ENCODE measurements at regions not wholly inside any gene's neighbourhood (a gene's known extent, or its start where the extent isn't known, plus 50 kb on each side); places are given as distances from the start of the nearest gene placed in this dataset.

DNA sequence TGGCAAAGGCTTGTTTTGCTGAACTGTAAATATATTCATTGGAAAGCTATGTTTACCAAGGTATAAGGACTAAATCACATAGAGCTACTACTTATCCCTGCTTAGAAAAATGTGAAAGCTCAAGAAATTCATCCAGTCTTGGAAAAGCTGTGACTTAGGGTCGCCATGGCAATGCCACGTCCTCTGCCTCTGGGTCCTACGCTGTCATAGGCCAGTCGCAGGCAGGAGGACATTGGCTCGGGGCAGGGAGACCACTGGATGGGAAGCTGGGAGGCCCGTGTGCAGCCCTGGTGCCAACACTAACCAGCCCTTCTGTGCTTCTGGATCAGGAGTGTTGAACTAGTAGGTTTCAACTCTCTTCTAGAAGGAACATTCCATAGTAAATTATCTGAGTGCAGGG, 67.3 kb upstream of the PDZD8 start:
- Histone ChIP-seq H3K4me3 (no peak overlapping the region), H3K79me2 (replicated peaks; ENCODE audit: insufficient read depth) (no peaks in the 10 kb centered on the region), H2AFZ (no peak overlapping the region), H3K4me1 (ENCODE audit: insufficient read depth) (no peaks in the 10 kb centered on the region), H3K27ac (ENCODE audit: low read depth) (no peak overlapping the region), H3K36me3 (ENCODE audit: insufficient read depth) (no peaks in the 10 kb centered on the region; the same call in 1 of the 2 replicates), H3K4me2 (no peak overlapping the region), H3K27me3 (ENCODE audit: insufficient read depth) (no peaks in the 10 kb centered on the region), H4K20me1 (replicated peaks; ENCODE audit: insufficient read depth) (no peaks in the 10 kb centered on the region), H3K9me2 (ENCODE audit: insufficient read depth) (0 out of 2 replicates have a peak, but pooled peaks cover 6% of the 10 kb centered on the region), H3F3A (replicated peaks; ENCODE audit: low read depth) (no peaks in the 10 kb centered on the region)
- peak; percentile 67 for ATAC-seq
- peaks cover 3% of the 10 kb centered on the region; the same call in 1 of the 3 replicates for H3K4me1 Mint-ChIP-seq
- H3K4me3 Mint-ChIP-seq, result no peak overlapping the region
- H3K36me3 Mint-ChIP-seq (ENCODE audit: low read depth), result peaks cover 36% of the 10 kb centered on the region
- no peak for DNase-seq (ENCODE audit: low spot score)
- TF ChIP-seq STAT1 (IDR thresholded peaks at IDR 0.05; ENCODE audit: unreplicated experiment), result no peak
- no peak for TF ChIP-seq NANOG (IDR thresholded peaks at IDR 0.05; ENCODE audit: borderline replicate concordance)
- TF ChIP-seq EZH2 (IDR thresholded peaks at IDR 0.05; ENCODE audit: low read depth, unreplicated experiment), result no peak
- TF ChIP-seq, protein P1, sequence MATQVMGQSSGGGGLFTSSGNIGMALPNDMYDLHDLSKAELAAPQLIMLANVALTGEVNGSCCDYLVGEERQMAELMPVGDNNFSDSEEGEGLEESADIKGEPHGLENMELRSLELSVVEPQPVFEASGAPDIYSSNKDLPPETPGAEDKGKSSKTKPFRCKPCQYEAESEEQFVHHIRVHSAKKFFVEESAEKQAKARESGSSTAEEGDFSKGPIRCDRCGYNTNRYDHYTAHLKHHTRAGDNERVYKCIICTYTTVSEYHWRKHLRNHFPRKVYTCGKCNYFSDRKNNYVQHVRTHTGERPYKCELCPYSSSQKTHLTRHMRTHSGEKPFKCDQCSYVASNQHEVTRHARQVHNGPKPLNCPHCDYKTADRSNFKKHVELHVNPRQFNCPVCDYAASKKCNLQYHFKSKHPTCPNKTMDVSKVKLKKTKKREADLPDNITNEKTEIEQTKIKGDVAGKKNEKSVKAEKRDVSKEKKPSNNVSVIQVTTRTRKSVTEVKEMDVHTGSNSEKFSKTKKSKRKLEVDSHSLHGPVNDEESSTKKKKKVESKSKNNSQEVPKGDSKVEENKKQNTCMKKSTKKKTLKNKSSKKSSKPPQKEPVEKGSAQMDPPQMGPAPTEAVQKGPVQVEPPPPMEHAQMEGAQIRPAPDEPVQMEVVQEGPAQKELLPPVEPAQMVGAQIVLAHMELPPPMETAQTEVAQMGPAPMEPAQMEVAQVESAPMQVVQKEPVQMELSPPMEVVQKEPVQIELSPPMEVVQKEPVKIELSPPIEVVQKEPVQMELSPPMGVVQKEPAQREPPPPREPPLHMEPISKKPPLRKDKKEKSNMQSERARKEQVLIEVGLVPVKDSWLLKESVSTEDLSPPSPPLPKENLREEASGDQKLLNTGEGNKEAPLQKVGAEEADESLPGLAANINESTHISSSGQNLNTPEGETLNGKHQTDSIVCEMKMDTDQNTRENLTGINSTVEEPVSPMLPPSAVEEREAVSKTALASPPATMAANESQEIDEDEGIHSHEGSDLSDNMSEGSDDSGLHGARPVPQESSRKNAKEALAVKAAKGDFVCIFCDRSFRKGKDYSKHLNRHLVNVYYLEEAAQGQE (IDR thresholded peaks at IDR 0.05; ENCODE audit: unreplicated experiment), result no peak
- TF ChIP-seq, protein P2, sequence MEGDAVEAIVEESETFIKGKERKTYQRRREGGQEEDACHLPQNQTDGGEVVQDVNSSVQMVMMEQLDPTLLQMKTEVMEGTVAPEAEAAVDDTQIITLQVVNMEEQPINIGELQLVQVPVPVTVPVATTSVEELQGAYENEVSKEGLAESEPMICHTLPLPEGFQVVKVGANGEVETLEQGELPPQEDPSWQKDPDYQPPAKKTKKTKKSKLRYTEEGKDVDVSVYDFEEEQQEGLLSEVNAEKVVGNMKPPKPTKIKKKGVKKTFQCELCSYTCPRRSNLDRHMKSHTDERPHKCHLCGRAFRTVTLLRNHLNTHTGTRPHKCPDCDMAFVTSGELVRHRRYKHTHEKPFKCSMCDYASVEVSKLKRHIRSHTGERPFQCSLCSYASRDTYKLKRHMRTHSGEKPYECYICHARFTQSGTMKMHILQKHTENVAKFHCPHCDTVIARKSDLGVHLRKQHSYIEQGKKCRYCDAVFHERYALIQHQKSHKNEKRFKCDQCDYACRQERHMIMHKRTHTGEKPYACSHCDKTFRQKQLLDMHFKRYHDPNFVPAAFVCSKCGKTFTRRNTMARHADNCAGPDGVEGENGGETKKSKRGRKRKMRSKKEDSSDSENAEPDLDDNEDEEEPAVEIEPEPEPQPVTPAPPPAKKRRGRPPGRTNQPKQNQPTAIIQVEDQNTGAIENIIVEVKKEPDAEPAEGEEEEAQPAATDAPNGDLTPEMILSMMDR (conservative IDR thresholded peaks at IDR 0.05; ENCODE audit: low read depth in 2 of 2), result no peak
- no peak for TF ChIP-seq POLR2AphosphoS5 (IDR thresholded peaks at IDR 0.05; ENCODE audit: low read depth)
- no peak for TF ChIP-seq ZNF462 (CRISPR knock-in tag; IDR thresholded peaks at IDR 0.05)
- no peak for TF ChIP-seq EZH2phosphoT487 (IDR thresholded peaks at IDR 0.05; ENCODE audit: unreplicated experiment)
- TF ChIP-seq ZNF331 (CRISPR knock-in tag; IDR thresholded peaks at IDR 0.05; ENCODE audit: low read depth), result no peak
- TF ChIP-seq JUNB (IDR thresholded peaks at IDR 0.05; ENCODE audit: unreplicated experiment), result no peak
- no peak for TF ChIP-seq ETS1 (IDR thresholded peaks at IDR 0.05)
- TF ChIP-seq CREB1 (CRISPR knock-in tag; IDR thresholded peaks at IDR 0.05; ENCODE audit: low read depth), result no peak
- TF ChIP-seq ZNF114 (CRISPR knock-in tag; IDR thresholded peaks at IDR 0.05), result no peak
- H3K27ac Mint-ChIP-seq, result no peak overlapping the region
- H3K9me3 Mint-ChIP-seq, result peaks cover 45% of the 10 kb centered on the region
- peaks cover 14% of the 10 kb centered on the region for H3K27me3 Mint-ChIP-seq (ENCODE audit: insufficient read depth, low read depth, poor library complexity)
